Erythroblast (primary cell): ENCODE measurements at regions not wholly inside any gene's neighbourhood (a gene's known extent, or its start where the extent isn't known, plus 50 kb on each side); places are given as distances from the start of the nearest gene placed in this dataset.
"Not testable (repeated sequence)": the region's sequence is repeated elsewhere in the genome, so short reads cannot be mapped to it uniquely, and the experiment has no call there.

Experiments used
- DNase-seq, 2 experiments: peaks; one replicate each; lab custom pipeline; 2025; lab: John Stamatoyannopoulos, UW

GRCh38 chr5:34096033-34096432, 53.0 kb upstream of the C1QTNF3 start:
- DNase-seq = not testable (repeated sequence)

- DNase-seq = not testable (repeated sequence)
These were observed 56.9 kb upstream of the C1QTNF3 start for GRCh38 chr5:34099891-34100290.

- DNase-seq = not testable (repeated sequence)
These were observed 58.6 kb upstream of the C1QTNF3 start for GRCh38 chr5:34101567-34101966.

GRCh38 chr5:34108897-34109296, 65.9 kb upstream of the C1QTNF3 start:
- DNase-seq = not testable (repeated sequence)

GRCh38 chr5:34124280-34124679, 81.3 kb upstream of the C1QTNF3 start:
- not testable (repeated sequence) for DNase-seq

GRCh38 chr5:34125354-34125753, 82.3 kb upstream of the C1QTNF3 start:
- DNase-seq = not testable (repeated sequence)

- not testable (repeated sequence) for DNase-seq
These were observed 83.7 kb upstream of the C1QTNF3 start for GRCh38 chr5:34126741-34127140.

GRCh38 chr5:34127818-34128217, 84.8 kb upstream of the C1QTNF3 start:
- DNase-seq = not testable (repeated sequence)

GRCh38 chr5:34128890-34129289, 85.9 kb upstream of the C1QTNF3 start:
- DNase-seq = not testable (repeated sequence)

- DNase-seq = not testable (repeated sequence)
These were observed 112.0 kb upstream of the C1QTNF3 start for GRCh38 chr5:34154988-34155387.

GRCh38 chr5:34156703-34157414, 113.8 kb upstream of the C1QTNF3 start:
- DNase-seq = not testable (repeated sequence)

GRCh38 chr5:34160904-34161303, 117.9 kb upstream of the C1QTNF3 start:
- not testable (repeated sequence) for DNase-seq

- DNase-seq = not testable (repeated sequence)
These were observed 128.4 kb upstream of the C1QTNF3 start for GRCh38 chr5:34171398-34171797.

GRCh38 chr5:34179453-34180190, 136.6 kb upstream of the C1QTNF3 start:
- DNase-seq = not testable (repeated sequence)

- not testable (repeated sequence) for DNase-seq
These were observed 137.2 kb upstream of the C1QTNF3 start for GRCh38 chr5:34180225-34180624.

GRCh38 chr5:34180940-34181614, 138.1 kb upstream of the C1QTNF3 start:
- not testable (repeated sequence) for DNase-seq

- DNase-seq = not testable (repeated sequence)
These were observed 142.0 kb upstream of the C1QTNF3 start for GRCh38 chr5:34185005-34185404.

GRCh38 chr5:34185572-34185971, 142.6 kb upstream of the C1QTNF3 start:
- DNase-seq = not testable (repeated sequence)

GRCh38 chr5:34186108-34186507, 143.1 kb upstream of the C1QTNF3 start:
- DNase-seq = not testable (repeated sequence)

GRCh38 chr5:34186865-34187264, 143.9 kb upstream of the C1QTNF3 start:
- not testable (repeated sequence) for DNase-seq

- DNase-seq = not testable (repeated sequence)
These were observed 144.4 kb upstream of the C1QTNF3 start for GRCh38 chr5:34187441-34187840.
